Liver (tissue), 8 donors: ENCODE measurements at regions not wholly inside any gene's neighbourhood (a gene's known extent, or its start where the extent isn't known, plus 50 kb on each side); places are given as distances from the start of the nearest gene placed in this dataset.

Source experiments
- DNase-seq: peaks from one replicate; pipeline ENCODE4 v3.0.0-alpha.2; 2017; ENCODE audit warnings: low spot score
- H3K27ac ChIP-seq, 2 donors: one replicate each; pipeline ENCODE4 v1.7.0; 2013; ENCODE audit warnings: inconsistent platforms in 2 of 2, low read length in 2 of 2, control low read depth in 1 of 2, low read depth in 1 of 2, mild to moderate bottlenecking in 1 of 2
- H3K27me3 ChIP-seq, 4 donors: one replicate each; pipeline versions ENCODE4 v1.6.1 to v1.7.0; 2013; ENCODE audit warnings: low read length in 3 of 4, inconsistent platforms in 1 of 4, mild to moderate bottlenecking in 1 of 4, moderate library complexity in 1 of 4; ENCODE audit not compliant: control insufficient read depth in 4 of 4, insufficient read depth in 4 of 4
- H3K36me3 ChIP-seq, 4 donors: one replicate each; pipeline versions ENCODE4 v1.6.1 to v1.7.0; 2013; ENCODE audit warnings: low read length in 3 of 4, mild to moderate bottlenecking in 3 of 4, low read depth in 1 of 4, moderate library complexity in 1 of 4; ENCODE audit not compliant: control insufficient read depth in 4 of 4, insufficient read depth in 3 of 4
- H3K4me1 ChIP-seq, 4 donors: one replicate each; pipeline versions ENCODE4 v1.6.1 to v1.7.0; 2013; ENCODE audit warnings: low read length in 3 of 4, mild to moderate bottlenecking in 3 of 4, moderate library complexity in 1 of 4; ENCODE audit not compliant: control insufficient read depth in 4 of 4, insufficient read depth in 4 of 4
- H3K4me3 ChIP-seq, 3 donors: one replicate each; pipeline versions ENCODE4 v1.6.1 to v1.7.0; 2013; ENCODE audit warnings: low read length in 3 of 3, control low read depth in 1 of 3, low read depth in 1 of 3, mild to moderate bottlenecking in 1 of 3
- H3K9ac ChIP-seq, 2 donors: one replicate each; pipeline ENCODE4 v1.7.0; 2013; ENCODE audit warnings: low read length in 2 of 2, mild to moderate bottlenecking in 2 of 2, moderate library complexity in 2 of 2, control low read depth in 1 of 2, low read depth in 1 of 2
- H3K9me3 ChIP-seq, 4 donors: one replicate each; pipeline versions ENCODE4 v1.6.1 to v1.7.0; 2013; ENCODE audit warnings: low read length in 3 of 4; ENCODE audit not compliant: control insufficient read depth in 4 of 4
- EGR1 ChIP-seq, 2 donors: IDR thresholded peaks; 2 replicates each; pipeline ENCODE4 v1.6.1; 2016 to 2018; ENCODE audit warnings: antibody characterized with exemption in 2 of 2, low read depth in 2 of 2
- FOXA1 ChIP-seq: IDR thresholded peaks from 2 replicates; pipeline ENCODE4 v1.6.1; 2016; ENCODE audit warnings: antibody characterized with exemption
- FOXA2 ChIP-seq: IDR thresholded peaks from 2 replicates; pipeline ENCODE4 v1.6.1; 2016; ENCODE audit warnings: antibody characterized with exemption
- GABPA ChIP-seq, 2 donors: IDR thresholded peaks in 1 of 2; conservative IDR thresholded peaks in 1 of 2; 2 replicates each; pipeline ENCODE4 v1.6.1; 2016; ENCODE audit warnings: antibody characterized with exemption in 2 of 2, mild to moderate bottlenecking in 1 of 2, moderate library complexity in 1 of 2
- HNF4A ChIP-seq, 2 donors: conservative IDR thresholded peaks; 2 replicates each; pipeline ENCODE4 v1.6.1; 2016; ENCODE audit warnings: antibody characterized with exemption in 2 of 2, mild to moderate bottlenecking in 2 of 2
- JUND ChIP-seq, 2 donors: IDR thresholded peaks; 2 replicates each; pipeline ENCODE4 v1.6.1; 2016; ENCODE audit warnings: antibody characterized with exemption in 2 of 2
- NR2F2 ChIP-seq: IDR thresholded peaks from 2 replicates; pipeline ENCODE4 v1.6.1; 2016; ENCODE audit warnings: antibody characterized with exemption
- RAD21 ChIP-seq, 2 donors: IDR thresholded peaks; 2 replicates each; pipeline ENCODE4 v1.6.1; 2016; ENCODE audit warnings: antibody characterized with exemption in 2 of 2, mild to moderate bottlenecking in 2 of 2
- RXRA ChIP-seq, 2 donors: IDR thresholded peaks; 2 replicates each; pipeline ENCODE4 v1.6.1; 2017 to 2018; ENCODE audit warnings: antibody characterized with exemption in 2 of 2, mild to moderate bottlenecking in 1 of 2
- TAF1 ChIP-seq: conservative IDR thresholded peaks from 2 replicates; pipeline ENCODE4 v1.6.1; 2016; ENCODE audit warnings: antibody characterized with exemption, mild to moderate bottlenecking
- YY1 ChIP-seq: IDR thresholded peaks from 2 replicates; pipeline ENCODE4 v1.6.1; 2016; ENCODE audit warnings: antibody characterized with exemption, mild to moderate bottlenecking
- WGBS: extraction: QIAGEN DNeasy Blood & Tissue Kit; methylation state at CpG from one replicate; pipeline ENCODE4 v1.1.7; 2013; 5-methylcytosine and 5-hydroxymethylcytosine counted together
- TF ChIP-seq, protein P1 (sequence below): IDR thresholded peaks from 2 replicates; pipeline ENCODE4 v1.6.1; 2016; ENCODE audit warnings: antibody characterized with exemption
- TF ChIP-seq, protein P2 (sequence below): IDR thresholded peaks from 2 replicates; pipeline ENCODE4 v1.6.1; 2016; ENCODE audit warnings: antibody characterized with exemption, mild to moderate bottlenecking
- TF ChIP-seq, protein P3 (sequence below): IDR thresholded peaks from 2 replicates; pipeline ENCODE4 v1.6.1; 2016; ENCODE audit warnings: antibody characterized with exemption
- TF ChIP-seq, protein P4 (sequence below): IDR thresholded peaks from 2 replicates; pipeline ENCODE4 v1.6.1; 2016; ENCODE audit warnings: antibody characterized with exemption
- TF ChIP-seq, protein P5 (sequence below): fragments of 150-350 bp; IDR thresholded peaks from 2 replicates; pipeline ENCODE4 v1.5.1; 2017; ENCODE audit warnings: improper control_type of control experiment, low read depth, low read length; ENCODE audit not compliant: missing input control
- donor health status: healthy.
- donor health status: healthy.
- donor health status: healthy.
- donor health status: healthy.
- donor health status: healthy.

DNA sequence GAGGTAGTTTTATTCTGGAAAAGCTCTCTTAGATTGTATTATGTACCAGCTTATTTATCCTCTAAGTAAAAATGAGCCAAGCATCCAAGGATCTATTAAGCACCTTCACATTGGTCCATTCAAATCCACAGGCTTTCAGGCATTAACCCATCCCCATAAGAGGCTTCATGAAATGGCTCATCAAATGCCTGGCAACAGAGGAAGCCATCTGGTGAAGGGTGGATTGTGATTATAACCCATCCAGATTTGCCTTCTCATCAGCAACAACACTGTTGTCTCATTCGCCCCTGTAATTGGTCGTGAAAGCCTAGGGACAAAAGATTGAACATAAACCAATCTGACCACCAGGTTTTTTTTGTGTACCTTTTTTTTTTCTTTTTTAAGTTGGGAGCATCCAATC is 134.3 kb upstream of the TACR1 start (continued):
- TF ChIP-seq, protein P1, sequence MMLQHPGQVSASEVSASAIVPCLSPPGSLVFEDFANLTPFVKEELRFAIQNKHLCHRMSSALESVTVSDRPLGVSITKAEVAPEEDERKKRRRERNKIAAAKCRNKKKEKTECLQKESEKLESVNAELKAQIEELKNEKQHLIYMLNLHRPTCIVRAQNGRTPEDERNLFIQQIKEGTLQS: no peak
- TF ChIP-seq EGR1 (IDR thresholded peaks at IDR 0.05; ENCODE audit: low read depth in 2 of 2): no peak
- TF ChIP-seq RAD21 (IDR thresholded peaks at IDR 0.05): no peak
- no peak for TF ChIP-seq RXRA (IDR thresholded peaks at IDR 0.05)
- TF ChIP-seq FOXA1: no peak

DNA sequence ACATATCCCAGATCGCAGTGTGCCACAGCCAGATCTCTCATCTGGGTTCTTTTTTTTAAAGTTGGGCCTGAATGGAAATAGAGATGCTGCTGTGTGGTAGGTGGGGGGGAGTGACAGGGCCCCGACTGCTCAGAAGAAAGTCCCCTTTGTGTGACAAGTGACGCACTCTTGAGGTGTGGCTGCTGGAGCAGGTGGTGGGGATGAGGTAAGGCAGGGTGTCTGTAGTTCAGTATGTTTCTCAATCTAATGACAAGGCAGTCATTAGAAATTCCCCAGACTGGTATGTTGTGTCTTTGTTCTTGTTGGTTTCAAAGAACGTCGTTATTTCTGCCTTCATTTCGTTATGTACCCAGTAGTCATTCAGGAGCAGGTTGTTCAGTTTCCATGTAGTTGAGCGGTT is 128.8 kb upstream of the TACR1 start:
- no peak for TF ChIP-seq HNF4A (conservative IDR thresholded peaks at IDR 0.05)
- no peak for TF ChIP-seq NR2F2
- no peak for TF ChIP-seq EGR1 (IDR thresholded peaks at IDR 0.05; ENCODE audit: low read depth in 2 of 2)
- TF ChIP-seq, protein P2, sequence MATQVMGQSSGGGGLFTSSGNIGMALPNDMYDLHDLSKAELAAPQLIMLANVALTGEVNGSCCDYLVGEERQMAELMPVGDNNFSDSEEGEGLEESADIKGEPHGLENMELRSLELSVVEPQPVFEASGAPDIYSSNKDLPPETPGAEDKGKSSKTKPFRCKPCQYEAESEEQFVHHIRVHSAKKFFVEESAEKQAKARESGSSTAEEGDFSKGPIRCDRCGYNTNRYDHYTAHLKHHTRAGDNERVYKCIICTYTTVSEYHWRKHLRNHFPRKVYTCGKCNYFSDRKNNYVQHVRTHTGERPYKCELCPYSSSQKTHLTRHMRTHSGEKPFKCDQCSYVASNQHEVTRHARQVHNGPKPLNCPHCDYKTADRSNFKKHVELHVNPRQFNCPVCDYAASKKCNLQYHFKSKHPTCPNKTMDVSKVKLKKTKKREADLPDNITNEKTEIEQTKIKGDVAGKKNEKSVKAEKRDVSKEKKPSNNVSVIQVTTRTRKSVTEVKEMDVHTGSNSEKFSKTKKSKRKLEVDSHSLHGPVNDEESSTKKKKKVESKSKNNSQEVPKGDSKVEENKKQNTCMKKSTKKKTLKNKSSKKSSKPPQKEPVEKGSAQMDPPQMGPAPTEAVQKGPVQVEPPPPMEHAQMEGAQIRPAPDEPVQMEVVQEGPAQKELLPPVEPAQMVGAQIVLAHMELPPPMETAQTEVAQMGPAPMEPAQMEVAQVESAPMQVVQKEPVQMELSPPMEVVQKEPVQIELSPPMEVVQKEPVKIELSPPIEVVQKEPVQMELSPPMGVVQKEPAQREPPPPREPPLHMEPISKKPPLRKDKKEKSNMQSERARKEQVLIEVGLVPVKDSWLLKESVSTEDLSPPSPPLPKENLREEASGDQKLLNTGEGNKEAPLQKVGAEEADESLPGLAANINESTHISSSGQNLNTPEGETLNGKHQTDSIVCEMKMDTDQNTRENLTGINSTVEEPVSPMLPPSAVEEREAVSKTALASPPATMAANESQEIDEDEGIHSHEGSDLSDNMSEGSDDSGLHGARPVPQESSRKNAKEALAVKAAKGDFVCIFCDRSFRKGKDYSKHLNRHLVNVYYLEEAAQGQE: no peak
- TF ChIP-seq, protein P3, sequence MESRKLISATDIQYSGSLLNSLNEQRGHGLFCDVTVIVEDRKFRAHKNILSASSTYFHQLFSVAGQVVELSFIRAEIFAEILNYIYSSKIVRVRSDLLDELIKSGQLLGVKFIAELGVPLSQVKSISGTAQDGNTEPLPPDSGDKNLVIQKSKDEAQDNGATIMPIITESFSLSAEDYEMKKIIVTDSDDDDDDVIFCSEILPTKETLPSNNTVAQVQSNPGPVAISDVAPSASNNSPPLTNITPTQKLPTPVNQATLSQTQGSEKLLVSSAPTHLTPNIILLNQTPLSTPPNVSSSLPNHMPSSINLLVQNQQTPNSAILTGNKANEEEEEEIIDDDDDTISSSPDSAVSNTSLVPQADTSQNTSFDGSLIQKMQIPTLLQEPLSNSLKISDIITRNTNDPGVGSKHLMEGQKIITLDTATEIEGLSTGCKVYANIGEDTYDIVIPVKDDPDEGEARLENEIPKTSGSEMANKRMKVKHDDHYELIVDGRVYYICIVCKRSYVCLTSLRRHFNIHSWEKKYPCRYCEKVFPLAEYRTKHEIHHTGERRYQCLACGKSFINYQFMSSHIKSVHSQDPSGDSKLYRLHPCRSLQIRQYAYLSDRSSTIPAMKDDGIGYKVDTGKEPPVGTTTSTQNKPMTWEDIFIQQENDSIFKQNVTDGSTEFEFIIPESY: no peak
- no peak for TF ChIP-seq TAF1
- 89% methylated on average over 7 of the region's 7 CpGs for WGBS

DNA sequence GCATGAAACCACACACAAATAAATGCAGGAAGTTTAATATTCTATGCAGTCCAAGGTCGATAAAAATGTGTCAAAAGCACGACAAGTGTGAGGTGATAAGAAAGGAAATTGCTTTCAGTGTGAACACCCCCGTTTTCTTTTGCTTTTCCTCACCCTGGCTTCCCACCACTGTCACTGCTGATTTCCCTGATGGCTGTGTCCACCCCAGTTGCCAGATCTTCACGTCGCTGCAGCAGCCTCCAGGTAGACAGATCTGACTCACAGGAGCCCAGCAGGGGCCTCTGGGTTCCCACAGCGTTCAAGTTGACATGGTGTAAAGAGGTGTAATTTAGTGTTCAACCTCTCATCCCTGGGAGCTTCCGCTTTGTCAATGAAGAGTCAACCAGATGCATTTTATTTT is 128.0 kb upstream of the TACR1 start:
- Histone ChIP-seq H3K4me3 (no peak overlapping the region), H3K27me3 (no peaks in the 10 kb centered on the region), H3K9ac (no peak overlapping the region), H3K4me1 (no peaks in the 10 kb centered on the region), H3K36me3 (no peaks in the 10 kb centered on the region), H3K27ac (no peak overlapping the region), H3K9me3 (no peaks in the 10 kb centered on the region)
- no peak for DNase-seq
- 45% methylated on average over 7 of the region's 7 CpGs for WGBS
- TF ChIP-seq YY1 (no peak), JUND (IDR thresholded peaks at IDR 0.05) (no peak), HNF4A (conservative IDR thresholded peaks at IDR 0.05) (no peak), FOXA1 (no peak), FOXA2 (no peak), GABPA (IDR thresholded peaks at IDR 0.05 in 1 of 2, conservative IDR thresholded peaks at IDR 0.05 in 1 of 2) (no peak), RAD21 (IDR thresholded peaks at IDR 0.05) (no peak), NR2F2 (no peak), RXRA (IDR thresholded peaks at IDR 0.05) (no peak), EGR1 (IDR thresholded peaks at IDR 0.05; ENCODE audit: low read depth in 2 of 2) (no peak)
- TF ChIP-seq, protein P3: no peak
- TF ChIP-seq, protein P1: no peak
- TF ChIP-seq, protein P4, sequence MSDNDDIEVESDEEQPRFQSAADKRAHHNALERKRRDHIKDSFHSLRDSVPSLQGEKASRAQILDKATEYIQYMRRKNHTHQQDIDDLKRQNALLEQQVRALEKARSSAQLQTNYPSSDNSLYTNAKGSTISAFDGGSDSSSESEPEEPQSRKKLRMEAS: no peak
- TF ChIP-seq, protein P5, sequence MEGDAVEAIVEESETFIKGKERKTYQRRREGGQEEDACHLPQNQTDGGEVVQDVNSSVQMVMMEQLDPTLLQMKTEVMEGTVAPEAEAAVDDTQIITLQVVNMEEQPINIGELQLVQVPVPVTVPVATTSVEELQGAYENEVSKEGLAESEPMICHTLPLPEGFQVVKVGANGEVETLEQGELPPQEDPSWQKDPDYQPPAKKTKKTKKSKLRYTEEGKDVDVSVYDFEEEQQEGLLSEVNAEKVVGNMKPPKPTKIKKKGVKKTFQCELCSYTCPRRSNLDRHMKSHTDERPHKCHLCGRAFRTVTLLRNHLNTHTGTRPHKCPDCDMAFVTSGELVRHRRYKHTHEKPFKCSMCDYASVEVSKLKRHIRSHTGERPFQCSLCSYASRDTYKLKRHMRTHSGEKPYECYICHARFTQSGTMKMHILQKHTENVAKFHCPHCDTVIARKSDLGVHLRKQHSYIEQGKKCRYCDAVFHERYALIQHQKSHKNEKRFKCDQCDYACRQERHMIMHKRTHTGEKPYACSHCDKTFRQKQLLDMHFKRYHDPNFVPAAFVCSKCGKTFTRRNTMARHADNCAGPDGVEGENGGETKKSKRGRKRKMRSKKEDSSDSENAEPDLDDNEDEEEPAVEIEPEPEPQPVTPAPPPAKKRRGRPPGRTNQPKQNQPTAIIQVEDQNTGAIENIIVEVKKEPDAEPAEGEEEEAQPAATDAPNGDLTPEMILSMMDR: no peak

More for the DNA sequence above, 128.8 kb upstream of the TACR1 start:
- Histone ChIP-seq H3K4me1 (no peaks in the 10 kb centered on the region), H3K9ac (no peak overlapping the region), H3K27me3 (no peaks in the 10 kb centered on the region), H3K36me3 (no peaks in the 10 kb centered on the region), H3K27ac (no peak overlapping the region), H3K4me3 (no peak overlapping the region), H3K9me3 (no peaks in the 10 kb centered on the region)
- no peak for DNase-seq
